H9 (cell line): ENCODE measurements at regions not wholly inside any gene's neighbourhood (a gene's known extent, or its start where the extent isn't known, plus 50 kb on each side); places are given as distances from the start of the nearest gene placed in this dataset.

ENCODE experiments used
- DNase-seq: peaks from one replicate; pipeline ENCODE4 v3.0.0-alpha.2; 2017
- H2AFZ ChIP-seq: one replicate; pipeline ENCODE4 v1.6.1; 2013; ENCODE audit warnings: mild to moderate bottlenecking, low read length, control low read depth, moderate library complexity
- H2AK5ac ChIP-seq: 2 replicates; pipeline ENCODE4 v1.6.1; 2013; ENCODE audit warnings: low read length, control low read depth, mixed read lengths; ENCODE audit not compliant: insufficient read length
- H2BK120ac ChIP-seq: one replicate; pipeline ENCODE4 v1.6.1; 2013; ENCODE audit warnings: low read depth, mild to moderate bottlenecking, low read length, control low read depth, inconsistent platforms; ENCODE audit not compliant: poor library complexity, severe bottlenecking
- H2BK12ac ChIP-seq: 2 replicates; pipeline ENCODE4 v1.6.1; 2013; ENCODE audit warnings: low read length, control low read depth, mixed read lengths, low read depth; ENCODE audit not compliant: insufficient read length
- H2BK15ac ChIP-seq: 2 replicates; pipeline ENCODE4 v1.6.1; 2013; ENCODE audit warnings: low read depth, low read length, control low read depth
- H2BK20ac ChIP-seq: one replicate; pipeline ENCODE4 v1.6.1; 2013; ENCODE audit warnings: low read depth, mild to moderate bottlenecking, low read length, control low read depth, inconsistent platforms; ENCODE audit not compliant: poor library complexity, severe bottlenecking
- H2BK5ac ChIP-seq: 2 replicates; pipeline ENCODE4 v1.6.1; 2013; ENCODE audit warnings: low read length, control low read depth, mixed read lengths; ENCODE audit not compliant: insufficient read length
- H3K14ac ChIP-seq: 2 replicates; pipeline ENCODE4 v1.6.1; 2013; ENCODE audit warnings: low read length, control low read depth; ENCODE audit not compliant: insufficient read depth
- H3K18ac ChIP-seq: 2 replicates; pipeline ENCODE4 v1.6.1; 2013; ENCODE audit warnings: low read depth, mild to moderate bottlenecking, mixed read lengths, low read length, control low read depth; ENCODE audit not compliant: insufficient read length
- H3K23ac ChIP-seq: 2 replicates; pipeline ENCODE4 v1.6.1; 2013; ENCODE audit warnings: low read length, control low read depth, mixed read lengths, low read depth; ENCODE audit not compliant: insufficient read length
- H3K23me2 ChIP-seq: 2 replicates; pipeline ENCODE4 v1.6.1; 2013; ENCODE audit warnings: low read depth, mild to moderate bottlenecking, mixed read lengths, low read length, control low read depth; ENCODE audit not compliant: insufficient read length, poor library complexity, severe bottlenecking
- H3K27ac ChIP-seq: 2 replicates; pipeline ENCODE4 v1.5.1; 2013; ENCODE audit warnings: low read length, control low read depth, mixed read lengths, low read depth; ENCODE audit not compliant: insufficient read length
- H3K27me3 ChIP-seq: 2 replicates; pipeline ENCODE4 v1.6.1; 2013; ENCODE audit warnings: low read length, control low read depth, inconsistent platforms; ENCODE audit not compliant: insufficient read depth
- H3K4ac ChIP-seq: 2 replicates; pipeline ENCODE4 v1.6.1; 2013; ENCODE audit warnings: low read depth, mild to moderate bottlenecking, control low read depth, inconsistent platforms, low read length, moderate library complexity
- H3K4me1 ChIP-seq: 2 replicates; pipeline ENCODE4 v1.6.1; 2013; ENCODE audit warnings: low read length, control low read depth, inconsistent platforms; ENCODE audit not compliant: insufficient read depth
- H3K4me2 ChIP-seq: 2 replicates; pipeline ENCODE4 v1.6.1; 2013; ENCODE audit warnings: low read length, control low read depth, mixed read lengths; ENCODE audit not compliant: insufficient read length, insufficient read depth
- H3K56ac ChIP-seq: 2 replicates; pipeline ENCODE4 v1.6.1; 2013; ENCODE audit warnings: low read depth, mild to moderate bottlenecking, mixed read lengths, low read length, control low read depth; ENCODE audit not compliant: insufficient read length
- H3K79me1 ChIP-seq: 2 replicates; pipeline ENCODE4 v1.6.1; 2013; ENCODE audit warnings: low read depth, mild to moderate bottlenecking, moderate library complexity, low read length, control low read depth, inconsistent platforms; ENCODE audit not compliant: insufficient read depth, poor library complexity, severe bottlenecking
- H3K79me2 ChIP-seq: 2 replicates; pipeline ENCODE4 v1.6.1; 2013; ENCODE audit warnings: low read length, control low read depth, inconsistent platforms; ENCODE audit not compliant: insufficient read depth
- H3K9ac ChIP-seq: 2 replicates; pipeline ENCODE4 v1.6.1; 2013; ENCODE audit warnings: low read length, control low read depth, mixed read lengths; ENCODE audit not compliant: insufficient read length; ENCODE audit errors: extremely low read depth
- H3K9me3 ChIP-seq: one replicate; pipeline ENCODE4 v1.6.1; 2013; ENCODE audit warnings: low read depth, low read length, inconsistent platforms; ENCODE audit not compliant: control insufficient read depth
- H3T11ph ChIP-seq: one replicate; pipeline ENCODE4 v1.6.1; 2013; ENCODE audit warnings: mild to moderate bottlenecking, low read length, control low read depth, inconsistent platforms
- H4K20me1 ChIP-seq: one replicate; pipeline ENCODE4 v1.6.1; 2013; ENCODE audit not compliant: control insufficient read depth, insufficient read length, insufficient read depth
- H4K5ac ChIP-seq: 2 replicates; pipeline ENCODE4 v1.6.1; 2013; ENCODE audit warnings: low read depth, mild to moderate bottlenecking, mixed read lengths, low read length, control low read depth; ENCODE audit not compliant: insufficient read length
- H4K8ac ChIP-seq: replicated peaks from 2 replicates; pipeline ENCODE4 v1.6.1; 2013; ENCODE audit warnings: low read length, control low read depth, mixed read lengths, low read depth; ENCODE audit not compliant: insufficient read length
- H4K91ac ChIP-seq: 2 replicates; pipeline ENCODE4 v1.6.1; 2013; ENCODE audit warnings: low read depth, mild to moderate bottlenecking, moderate library complexity, mixed read lengths, low read length, control low read depth; ENCODE audit not compliant: insufficient read length
- H3K27ac Mint-ChIP-seq, 3 experiments: 2 replicates in 2 of 3; 3 replicates in 1 of 3; pipeline ENCODE4 v1.8.0; 2020 to 2021; ENCODE audit warnings: mixed read lengths in 3 of 3, mild to moderate bottlenecking in 1 of 3, moderate library complexity in 1 of 3
- H3K27me3 Mint-ChIP-seq: 2 replicates; pipeline ENCODE4 v1.8.0; 2021; ENCODE audit warnings: low read depth, mild to moderate bottlenecking, moderate library complexity, mixed read lengths
- H3K36me3 Mint-ChIP-seq, 3 experiments: 2 replicates in 2 of 3; 3 replicates in 1 of 3; pipeline ENCODE4 v1.8.0; 2020 to 2021; ENCODE audit warnings: low read depth in 3 of 3, mixed read lengths in 3 of 3; ENCODE audit not compliant: insufficient read depth in 1 of 3
- H3K4me1 Mint-ChIP-seq, 2 experiments: 2 replicates each; pipeline ENCODE4 v1.8.0; 2020; ENCODE audit warnings: mixed read lengths in 2 of 2
- H3K4me3 Mint-ChIP-seq, 2 experiments: 2 replicates in 1 of 2; 3 replicates in 1 of 2; pipeline ENCODE4 v1.8.0; 2020 to 2021; ENCODE audit warnings: mild to moderate bottlenecking in 2 of 2, mixed read lengths in 2 of 2, moderate library complexity in 1 of 2
- H3K9me3 Mint-ChIP-seq, 2 experiments: 2 replicates in 1 of 2; 3 replicates in 1 of 2; pipeline ENCODE4 v1.8.0; 2020; ENCODE audit warnings: mild to moderate bottlenecking in 2 of 2, mixed read lengths in 2 of 2, moderate library complexity in 1 of 2
- CTCF ChIP-seq: fragments of 200-600 bp; sonication (generic); conservative IDR thresholded peaks from 3 replicates; pipeline ENCODE4 v1.8.0; 2021; ENCODE audit warnings: antibody characterized with exemption, mild to moderate bottlenecking
- WGBS: extraction: QIAGEN DNeasy Blood & Tissue Kit; methylation state at CpG from one replicate; pipeline ENCODE4 v1.1.7; 2013; ENCODE audit warnings: missing lambda C conversion rate, low lambda C conversion rate, mixed read lengths; ENCODE audit not compliant: insufficient read length; ENCODE audit errors: extremely low coverage; 5-methylcytosine and 5-hydroxymethylcytosine counted together

- no peaks in the 10 kb centered on the region for H3K9me3 ChIP-seq
- Mint-ChIP-seq H3K4me1 (peaks cover 6 to 10% of the 10 kb centered on the region in 2 experiments), H3K4me3 (no peak overlapping the region), H3K36me3 (no peaks in the 10 kb centered on the region), H3K9me3 (no peaks in the 10 kb centered on the region), H3K27me3 (peaks cover 7% of the 10 kb centered on the region), H3K27ac (no peak overlapping the region)
- H3K23me2 ChIP-seq: no peaks in the 10 kb centered on the region
- H3K23ac ChIP-seq: no peak overlapping the region
- H2BK12ac ChIP-seq: no peak overlapping the region
- no peaks in the 10 kb centered on the region; the same call in 1 of the 2 replicates for H3K4me1 ChIP-seq
- H3K56ac ChIP-seq: no peak overlapping the region
- H3T11ph ChIP-seq: no peak overlapping the region
- no peak overlapping the region for H2BK120ac ChIP-seq
- no peaks in the 10 kb centered on the region for H3K79me2 ChIP-seq
- no peak overlapping the region for H2AFZ ChIP-seq
- no peak overlapping the region for H2BK20ac ChIP-seq
- WGBS: no CpG with 5 or more reads among the region's 3 CpGs
- DNase-seq: no peak
- no peak overlapping the region for H2BK15ac ChIP-seq
- no peak overlapping the region for H2AK5ac ChIP-seq
- H3K27me3 ChIP-seq: no peaks in the 10 kb centered on the region
- no peak overlapping the region for H3K9ac ChIP-seq
- H2BK5ac ChIP-seq: no peak overlapping the region
- no peak overlapping the region for H3K4me2 ChIP-seq
- H3K14ac ChIP-seq: no peak overlapping the region
- H3K27ac ChIP-seq: no peak overlapping the region
- H3K4ac ChIP-seq: no peak overlapping the region
- no peak overlapping the region for H3K18ac ChIP-seq
- H3K79me1 ChIP-seq: no peaks in the 10 kb centered on the region
- no peak overlapping the region for H4K91ac ChIP-seq
- H4K20me1 ChIP-seq: no peaks in the 10 kb centered on the region
- H4K8ac ChIP-seq: no peak overlapping the region
- TF ChIP-seq CTCF: no peak
- H4K5ac ChIP-seq: no peak overlapping the region
These were observed 425.9 kb upstream of the TBX3 start for GRCh38 chr12:115109863-115110262.
